Activated T-helper 9 cell treated with anti-CD3 and anti-CD28 coated beads, Interleukin-2, amount 50 U/mL, for 16 hours (primary cell): ENCODE measurements at regions not wholly inside any gene's neighbourhood (a gene's known extent, or its start where the extent isn't known, plus 50 kb on each side); places are given as distances from the start of the nearest gene placed in this dataset.

Experiments used
- DNase-seq: peaks from one replicate; pipeline ENCODE4 v3.0.0-alpha.2; 2020; ENCODE audit warnings: low read depth

- DNase-seq = no peak
Observed at GRCh38 chr10:128623776-128624175, 497.6 kb upstream of the MKI67 start.

GRCh38 chr10:128624656-128625530 is 498.7 kb upstream of the MKI67 start:
- DNase-seq = no peak

- DNase-seq = no peak
Observed at GRCh38 chr10:128625926-128626325, 499.7 kb upstream of the MKI67 start.

GRCh38 chr10:128626397-128627000 is 500.3 kb upstream of the MKI67 start:
- no peak for DNase-seq

- DNase-seq = no peak
Observed at GRCh38 chr10:128627811-128628210, 501.6 kb upstream of the MKI67 start.

- no peak for DNase-seq
Observed at GRCh38 chr10:128628252-128628651, 502.0 kb upstream of the MKI67 start.

GRCh38 chr10:128629111-128630096 is 503.2 kb upstream of the MKI67 start:
- DNase-seq = no peak

GRCh38 chr10:128630787-128631252 is 504.6 kb upstream of the MKI67 start:
- no peak for DNase-seq

- DNase-seq = no peak
Observed at GRCh38 chr10:128631801-128632241, 505.6 kb upstream of the MKI67 start.

- DNase-seq = no peak
Observed at GRCh38 chr10:128632694-128633093, 506.5 kb upstream of the MKI67 start.

- DNase-seq = no peak
Observed at GRCh38 chr10:128633864-128634540, 507.8 kb upstream of the MKI67 start.

GRCh38 chr10:128642023-128642422 is 515.8 kb upstream of the MKI67 start:
- DNase-seq = no peak

- no peak for DNase-seq
Observed at GRCh38 chr10:128642502-128642901, 516.3 kb upstream of the MKI67 start.

GRCh38 chr10:128643658-128644057 is 517.4 kb upstream of the MKI67 start:
- DNase-seq = no peak

GRCh38 chr10:128645486-128645885 is 519.3 kb upstream of the MKI67 start:
- no peak for DNase-seq

GRCh38 chr10:128646956-128647355 is 520.7 kb upstream of the MKI67 start:
- no peak for DNase-seq

- DNase-seq = no peak
Observed at GRCh38 chr10:128657548-128657947, 531.3 kb upstream of the MKI67 start.

- no peak for DNase-seq
Observed at GRCh38 chr10:128660726-128661125, 534.5 kb upstream of the MKI67 start.

GRCh38 chr10:128661404-128662197 is 535.4 kb upstream of the MKI67 start:
- DNase-seq = no peak

- DNase-seq = no peak
Observed at GRCh38 chr10:128662520-128662919, 536.3 kb upstream of the MKI67 start.

GRCh38 chr10:128664729-128665128 is 538.5 kb upstream of the MKI67 start:
- no peak for DNase-seq
